Activated CD4-positive, alpha-beta memory T cell treated with anti-CD3 and anti-CD28 coated beads for 36 hours (primary cell): ENCODE measurements at regions not wholly inside any gene's neighbourhood (a gene's known extent, or its start where the extent isn't known, plus 50 kb on each side); places are given as distances from the start of the nearest gene placed in this dataset.

Experiments used
- CTCF ChIA-PET: fragments of 350-600 bp; sonication (Branson Sonifier 250); formaldehyde crosslinking; loops from one replicate; lab custom pipeline; 2021; ENCODE audit warnings: antibody characterized with exemption, inconsistent platforms; lab: Charles Lee
- POLR2A ChIA-PET: fragments of 350-600 bp; sonication (Branson Sonifier 250); formaldehyde crosslinking; loops from one replicate; lab custom pipeline; 2021; ENCODE audit warnings: antibody characterized with exemption; lab: Charles Lee
- DNase-seq: peaks from one replicate; pipeline ENCODE4 v3.0.0-alpha.2; 2020
- H3K27ac Mint-ChIP-seq: one replicate; pipeline ENCODE4 v1.8.0; 2021; ENCODE audit warnings: mixed read lengths
- H3K27me3 Mint-ChIP-seq: one replicate; pipeline ENCODE4 v1.8.0; 2021; ENCODE audit warnings: mixed read lengths
- H3K36me3 Mint-ChIP-seq: one replicate; pipeline ENCODE4 v1.8.0; 2021; ENCODE audit warnings: mixed read lengths
- H3K4me1 Mint-ChIP-seq: one replicate; pipeline ENCODE4 v1.8.0; 2021; ENCODE audit warnings: low read depth, mixed read lengths
- H3K4me3 Mint-ChIP-seq: one replicate; pipeline ENCODE4 v1.8.0; 2021; ENCODE audit warnings: mild to moderate bottlenecking, mixed read lengths
- H3K9me3 Mint-ChIP-seq: one replicate; pipeline ENCODE4 v1.8.0; 2021; ENCODE audit warnings: mixed read lengths
- intact Hi-C: fragments of 100-400 bp; cut with micrococcal nuclease; formaldehyde crosslinking; loops from one replicate; pipeline ENCODE4 v1.15.1; 2023

DNA sequence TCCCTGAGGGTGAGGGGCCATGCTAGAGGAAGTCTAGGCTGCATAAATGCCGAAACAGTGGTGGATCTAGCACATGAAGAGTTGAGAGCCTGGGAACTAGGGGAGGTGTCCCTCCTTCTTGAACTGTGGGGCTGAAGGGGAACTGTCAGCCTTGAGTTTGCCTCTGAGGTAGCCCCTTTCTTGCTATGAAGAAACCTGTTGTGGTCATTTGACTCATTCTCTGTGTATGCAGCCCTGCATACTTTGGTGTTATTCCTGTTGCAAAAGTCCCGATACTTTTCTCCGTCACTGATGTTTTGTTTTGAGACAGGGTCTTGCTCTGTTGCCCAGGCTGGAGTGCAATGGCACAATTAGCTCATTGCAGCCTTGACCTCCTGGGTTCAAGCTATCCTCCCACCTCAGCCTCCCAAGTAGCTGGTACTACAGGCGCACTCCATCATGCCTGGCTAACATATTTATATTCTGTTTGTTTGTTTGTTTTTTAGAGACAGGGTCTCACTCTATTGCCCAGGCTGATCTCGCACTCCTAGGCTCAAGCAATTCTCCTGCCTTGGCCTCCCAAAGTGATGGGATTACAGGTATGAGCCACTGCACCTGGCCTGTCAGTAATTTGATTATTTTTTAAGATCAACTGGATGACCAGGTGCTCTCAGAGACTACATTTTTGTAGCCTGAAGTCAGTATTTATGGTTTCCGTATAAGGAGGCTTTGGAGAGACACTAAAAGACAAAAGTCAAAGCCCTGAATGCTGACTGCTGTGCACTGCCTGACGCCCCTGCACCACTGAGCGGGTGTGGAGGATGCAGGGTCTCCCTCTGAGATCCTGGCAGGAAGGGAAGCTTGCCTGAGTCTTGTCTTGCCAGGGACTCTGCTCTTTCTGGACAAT, 86.2 kb upstream of the KCNK12 start:
- H3K4me3 Mint-ChIP-seq = no peak overlapping the region
- no peaks in the 10 kb centered on the region for H3K9me3 Mint-ChIP-seq
- H3K4me1 Mint-ChIP-seq = no peaks in the 10 kb centered on the region
- intact Hi-C loops = no loop called here
- H3K36me3 Mint-ChIP-seq = no peaks in the 10 kb centered on the region
- POLR2A ChIA-PET = interaction anchor here (0.9 kb wide), 1 partner anchor 8 kb away, joined by 3 read pairs; no protein-coding TSS in a partner anchor
- CTCF ChIA-PET = no interaction called here
- no peaks in the 10 kb centered on the region for H3K27me3 Mint-ChIP-seq
- DNase-seq = no peak
- no peak overlapping the region for H3K27ac Mint-ChIP-seq

DNA sequence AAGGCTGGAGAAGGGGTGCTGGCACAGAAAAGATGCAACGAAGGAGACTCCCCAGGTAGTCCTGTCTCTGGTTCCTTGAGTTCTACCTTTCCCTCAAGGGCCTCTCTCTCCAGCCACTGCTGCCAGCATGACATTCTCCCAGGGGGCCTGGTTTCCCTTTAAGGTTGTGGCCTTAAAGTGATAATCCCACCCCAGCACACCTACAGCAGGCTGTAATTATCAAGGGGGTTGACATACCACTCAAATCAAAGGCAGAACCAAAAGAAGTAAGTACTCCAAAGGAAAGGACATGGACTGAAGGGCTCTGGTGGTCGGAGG, 84.7 kb upstream of the KCNK12 start:
- CTCF ChIA-PET = no interaction called here
- Mint-ChIP-seq H3K4me1 (no peaks in the 10 kb centered on the region), H3K27ac (no peak overlapping the region), H3K27me3 (no peaks in the 10 kb centered on the region), H3K9me3 (no peaks in the 10 kb centered on the region), H3K4me3 (no peak overlapping the region), H3K36me3 (no peaks in the 10 kb centered on the region)
- intact Hi-C loops = no loop called here
- no peak for DNase-seq
- POLR2A ChIA-PET = no interaction called here

- Mint-ChIP-seq H3K36me3 (no peaks in the 10 kb centered on the region), H3K27me3 (no peaks in the 10 kb centered on the region), H3K27ac (no peak overlapping the region), H3K4me1 (no peaks in the 10 kb centered on the region), H3K4me3 (no peak overlapping the region), H3K9me3 (no peaks in the 10 kb centered on the region)
- intact Hi-C loops = no loop called here
- ChIA-PET CTCF (interaction anchor here (1.6 kb wide), 1 partner anchor 112 kb away, joined by 16 read pairs; no protein-coding TSS in a partner anchor), POLR2A (no interaction called here)
- no peak for DNase-seq
Observed at GRCh38 chr2:47654790-47655562, 84.2 kb upstream of the KCNK12 start.

DNA sequence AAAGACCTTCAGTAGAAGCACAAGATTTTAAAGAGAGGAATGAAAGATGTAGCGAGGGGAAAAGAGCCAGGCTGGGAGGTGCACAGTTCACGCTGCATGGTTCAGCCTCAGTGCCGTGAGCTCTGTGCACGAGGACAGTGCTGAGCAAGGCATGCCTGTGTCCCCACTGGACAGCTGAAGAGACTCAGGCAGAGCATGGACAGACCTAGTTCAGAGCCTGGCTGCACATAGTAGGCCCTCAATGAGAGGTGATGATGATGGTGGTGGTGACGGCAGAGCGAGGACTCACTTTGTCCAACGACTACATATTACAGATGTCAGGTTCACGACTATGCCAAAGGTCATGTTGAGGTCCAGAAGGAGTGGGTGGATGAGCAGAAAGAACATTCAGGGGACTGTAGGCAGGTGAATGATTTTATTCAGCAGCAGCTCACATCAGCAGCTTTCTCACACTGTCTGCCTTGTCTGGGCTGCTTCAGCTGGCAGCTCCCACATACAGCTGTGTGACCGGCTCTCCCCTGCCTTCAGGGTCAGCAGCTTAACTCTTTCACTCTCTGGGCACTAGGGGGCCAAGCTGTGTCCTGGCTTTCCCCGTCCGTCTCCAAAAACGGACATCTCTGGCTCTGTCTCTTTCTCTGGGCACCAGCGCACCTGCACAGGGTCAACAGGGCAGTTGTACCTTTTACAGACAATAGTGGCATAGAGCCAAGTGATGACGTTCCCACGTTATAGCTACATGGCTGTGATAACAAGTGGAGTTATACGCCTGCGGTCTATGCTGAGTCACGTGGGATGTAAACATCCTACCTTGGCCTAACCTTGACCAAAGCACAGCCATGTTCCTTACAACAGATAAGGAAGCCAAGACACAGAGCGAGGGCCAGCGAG, 83.4 kb upstream of the KCNK12 start:
- intact Hi-C loops = no loop called here
- ChIA-PET POLR2A (no interaction called here), CTCF (interaction anchor here (1.6 kb wide), 1 partner anchor 113 kb away, joined by 16 read pairs; no protein-coding TSS in a partner anchor)
- no peak for DNase-seq
- Mint-ChIP-seq H3K4me1 (no peaks in the 10 kb centered on the region), H3K9me3 (no peaks in the 10 kb centered on the region), H3K4me3 (no peak overlapping the region), H3K36me3 (no peaks in the 10 kb centered on the region), H3K27me3 (no peaks in the 10 kb centered on the region), H3K27ac (no peak overlapping the region)

- POLR2A ChIA-PET = no interaction called here
- Mint-ChIP-seq H3K4me3 (no peak overlapping the region), H3K36me3 (no peaks in the 10 kb centered on the region)
Observed at GRCh38 chr2:47653036-47653435, 82.3 kb upstream of the KCNK12 start.

DNA sequence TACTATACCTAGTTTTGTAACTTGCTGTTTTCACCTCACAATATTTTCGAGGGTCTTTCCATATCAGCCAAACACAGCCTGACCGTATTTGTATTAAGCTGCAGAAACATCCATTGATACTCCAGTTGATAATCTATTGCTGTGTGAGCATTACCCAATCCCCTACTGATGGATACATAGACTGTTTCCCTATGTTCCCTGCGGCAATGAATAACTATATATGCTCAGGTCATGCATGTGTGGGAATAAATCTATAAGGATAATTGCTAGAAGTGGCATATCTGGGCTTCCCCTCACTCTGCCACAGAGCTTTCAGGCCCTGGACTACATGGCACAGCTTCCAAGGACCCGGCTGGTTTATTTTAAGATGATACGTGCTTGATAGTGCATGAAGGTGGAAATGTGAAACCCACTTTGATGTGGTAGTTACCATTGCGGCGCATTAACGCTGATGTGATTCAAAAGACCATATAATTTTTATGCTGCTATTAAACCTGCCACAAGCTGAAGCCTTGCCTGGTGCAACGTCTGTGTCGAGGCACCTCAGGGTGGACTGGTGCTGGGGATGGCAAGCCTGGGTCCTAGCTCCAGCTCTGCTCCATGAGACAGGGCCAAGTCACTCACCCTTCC, 81.4 kb upstream of the KCNK12 start:
- Mint-ChIP-seq H3K4me3 (no peak overlapping the region), H3K4me1 (no peaks in the 10 kb centered on the region), H3K27ac (no peak overlapping the region), H3K27me3 (no peaks in the 10 kb centered on the region), H3K9me3 (no peaks in the 10 kb centered on the region), H3K36me3 (no peaks in the 10 kb centered on the region)
- no peak for DNase-seq
- ChIA-PET CTCF (interaction anchor here (2.0 kb wide), 1 partner anchor 115 kb away, joined by 11 read pairs; no protein-coding TSS in a partner anchor), POLR2A (no interaction called here)
- intact Hi-C loops = no loop called here

More at GRCh38 chr2:47653036-47653435, 82.3 kb upstream of the KCNK12 start:
- no peaks in the 10 kb centered on the region for H3K9me3 Mint-ChIP-seq
- no peaks in the 10 kb centered on the region for H3K27me3 Mint-ChIP-seq
- intact Hi-C loops = no loop called here
- DNase-seq = no peak
- no peak overlapping the region for H3K27ac Mint-ChIP-seq
- no peaks in the 10 kb centered on the region for H3K4me1 Mint-ChIP-seq
- CTCF ChIA-PET = interaction anchor here (2.0 kb wide), 1 partner anchor 115 kb away, joined by 11 read pairs; no protein-coding TSS in a partner anchor

GRCh38 chr2:47651296-47651695, 80.5 kb upstream of the KCNK12 start:
- no peaks in the 10 kb centered on the region for H3K36me3 Mint-ChIP-seq
- ChIA-PET POLR2A (no interaction called here), CTCF (interaction anchor here (2.0 kb wide), 1 partner anchor 116 kb away, joined by 11 read pairs; no protein-coding TSS in a partner anchor)
- H3K4me1 Mint-ChIP-seq = no peaks in the 10 kb centered on the region
- no peak for DNase-seq
- H3K4me3 Mint-ChIP-seq = no peak overlapping the region
- no peaks in the 10 kb centered on the region for H3K27me3 Mint-ChIP-seq
- H3K27ac Mint-ChIP-seq = no peak overlapping the region
- intact Hi-C loops = no loop called here
- H3K9me3 Mint-ChIP-seq = no peaks in the 10 kb centered on the region

DNA sequence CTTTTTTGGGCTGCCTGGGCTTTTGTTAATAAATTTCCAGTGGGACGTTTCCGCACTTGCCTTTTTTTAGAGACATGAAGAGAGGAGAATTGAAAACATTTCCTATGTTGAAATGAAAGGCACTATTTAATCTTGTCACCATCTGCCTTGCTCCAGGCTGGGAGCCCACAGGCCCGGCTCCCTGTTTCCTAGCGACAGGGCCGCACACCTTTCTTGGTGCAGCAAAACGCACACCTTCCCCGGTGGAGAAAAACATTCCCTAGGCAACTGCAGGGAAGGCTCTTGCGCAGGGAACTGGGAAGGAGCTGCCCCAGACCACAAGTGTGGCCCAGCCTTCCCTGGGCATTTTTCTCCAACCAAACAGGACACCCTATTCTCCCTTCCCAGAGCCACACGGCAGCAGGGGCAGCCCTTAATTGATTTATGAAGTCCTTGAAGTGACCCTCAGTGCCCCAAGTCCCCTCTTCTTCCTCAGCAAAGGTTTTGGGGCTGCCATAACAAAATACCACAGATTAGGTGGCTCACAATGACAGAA, 79.3 kb upstream of the KCNK12 start:
- Mint-ChIP-seq H3K4me3 (no peak overlapping the region), H3K27ac (no peak overlapping the region), H3K9me3 (no peaks in the 10 kb centered on the region), H3K27me3 (no peaks in the 10 kb centered on the region), H3K4me1 (no peaks in the 10 kb centered on the region), H3K36me3 (no peaks in the 10 kb centered on the region)
- POLR2A ChIA-PET = no interaction called here
- DNase-seq = no peak
- CTCF ChIA-PET = no interaction called here
- intact Hi-C loops = no loop called here

DNA sequence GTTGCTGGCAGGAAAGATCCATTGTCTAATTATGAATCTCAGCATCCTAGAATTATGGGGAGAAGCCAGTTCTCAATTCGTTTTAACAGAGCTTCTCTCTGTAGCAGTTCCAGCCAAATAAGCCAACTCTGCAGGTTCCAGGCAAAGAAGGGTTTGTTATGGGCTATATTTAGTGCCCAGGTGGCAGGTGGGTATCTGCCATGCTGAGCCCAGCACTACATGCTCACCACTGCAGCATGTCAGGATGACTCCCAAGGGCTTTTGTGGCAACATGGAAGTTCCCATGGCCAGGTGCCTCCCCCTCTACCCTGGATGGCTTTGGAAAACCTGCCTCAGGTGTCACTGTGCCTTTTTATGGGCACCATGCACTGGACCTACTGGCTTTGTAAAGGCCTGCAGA, 74.5 kb upstream of the KCNK12 start:
- H3K9me3 Mint-ChIP-seq = no peaks in the 10 kb centered on the region
- CTCF ChIA-PET = no interaction called here

GRCh38 chr2:47644351-47644750, 73.6 kb upstream of the KCNK12 start:
- intact Hi-C loops = no loop called here
- ChIA-PET CTCF (no interaction called here), POLR2A (no interaction called here)
- H3K4me3 Mint-ChIP-seq = no peak overlapping the region
- H3K4me1 Mint-ChIP-seq = no peaks in the 10 kb centered on the region
- DNase-seq = no peak
- H3K27ac Mint-ChIP-seq = no peak overlapping the region
- H3K27me3 Mint-ChIP-seq = peaks cover 4% of the 10 kb centered on the region
- no peaks in the 10 kb centered on the region for H3K36me3 Mint-ChIP-seq
- H3K9me3 Mint-ChIP-seq = no peaks in the 10 kb centered on the region

More for the DNA sequence above, 74.5 kb upstream of the KCNK12 start:
- no peaks in the 10 kb centered on the region for H3K36me3 Mint-ChIP-seq
- no peaks in the 10 kb centered on the region for H3K4me1 Mint-ChIP-seq
- POLR2A ChIA-PET = no interaction called here
- intact Hi-C loops = no loop called here
- no peak overlapping the region for H3K27ac Mint-ChIP-seq
- no peak overlapping the region for H3K4me3 Mint-ChIP-seq
- H3K27me3 Mint-ChIP-seq = peaks cover 4% of the 10 kb centered on the region
- no peak for DNase-seq

- Mint-ChIP-seq H3K27ac (no peak overlapping the region), H3K27me3 (peaks cover 4% of the 10 kb centered on the region), H3K36me3 (no peaks in the 10 kb centered on the region), H3K9me3 (no peaks in the 10 kb centered on the region), H3K4me3 (no peak overlapping the region), H3K4me1 (no peaks in the 10 kb centered on the region)
- intact Hi-C loops = no loop called here
- CTCF ChIA-PET = no interaction called here
- DNase-seq = no peak
- POLR2A ChIA-PET = no interaction called here
Observed at GRCh38 chr2:47641366-47641765, 70.6 kb upstream of the KCNK12 start.
